Heart left ventricle (tissue), 13 donors: ENCODE measurements at regions not wholly inside any gene's neighbourhood (a gene's known extent, or its start where the extent isn't known, plus 50 kb on each side); places are given as distances from the start of the nearest gene placed in this dataset.

ENCODE experiments used
- CTCF ChIP-seq, 12 donors: fragments of 200-600 bp; sonication (generic) in 4 of 12; IDR thresholded peaks; one replicate each; pipeline versions ENCODE4 v1.5.0 to v1.8.0; 2018 to 2022; ENCODE audit warnings: antibody characterized with exemption in 12 of 12, mild to moderate bottlenecking in 5 of 12
- POLR2A ChIP-seq, 2 donors: fragments of 450-650 bp; IDR thresholded peaks; one replicate each; pipeline ENCODE4 v1.6.1; 2017; ENCODE audit warnings: antibody characterized with exemption in 2 of 2, mild to moderate bottlenecking in 2 of 2, moderate library complexity in 2 of 2
- donor health status: ischemic (EF 13 %, LVEDD 7.1; RV severe dilation, severe dysfunction).
- donor health status: DM: no; HTN: yes; CAD: no.
- donor health status: DM: no; HTN: no; CAD: no.
- donor health status: ischemic (EF 25% LVEDD 6.9; RV normal size, moderate dysfunction).
- donor health status: ischemic (EF 25% LVEDD 5.7; RV mildly dilated, moderate dysfunction).
- donor health status: ischemic (EF 35%, LVEDD 5.7; RV mildly dilated, moderate dysfunction).
- donor health status: nonischemic (EF 11% LVEDD 7.7; RV severe dilation, severe dysfunction).
- donor health status: DM: yes; HTN: yes; CAD: no.
- donor health status: PGD.
- donor health status: ischemic (EF 29% LVEDD 5.4; RV normal size, mild dysfunction).
- donor health status: nonischemic (EF 23%, LVEDD 6.1; RV moderate dilation, normal function).

GRCh38 chr18:47513614-47514013 is 262.2 kb upstream of the SKOR2 start:
- TF ChIP-seq POLR2A (IDR thresholded peaks at IDR 0.05), result no peak
- no peak for TF ChIP-seq CTCF (IDR thresholded peaks at IDR 0.05)
